ENCODE measurements at regions not wholly inside any gene's neighbourhood (a gene's known extent, or its start where the extent isn't known, plus 50 kb on each side); places are given as distances from the start of the nearest gene placed in this dataset.
"Not testable (repeated sequence)": the region's sequence is repeated elsewhere in the genome, so short reads cannot be mapped to it uniquely, and the experiment has no call there.

DNA sequence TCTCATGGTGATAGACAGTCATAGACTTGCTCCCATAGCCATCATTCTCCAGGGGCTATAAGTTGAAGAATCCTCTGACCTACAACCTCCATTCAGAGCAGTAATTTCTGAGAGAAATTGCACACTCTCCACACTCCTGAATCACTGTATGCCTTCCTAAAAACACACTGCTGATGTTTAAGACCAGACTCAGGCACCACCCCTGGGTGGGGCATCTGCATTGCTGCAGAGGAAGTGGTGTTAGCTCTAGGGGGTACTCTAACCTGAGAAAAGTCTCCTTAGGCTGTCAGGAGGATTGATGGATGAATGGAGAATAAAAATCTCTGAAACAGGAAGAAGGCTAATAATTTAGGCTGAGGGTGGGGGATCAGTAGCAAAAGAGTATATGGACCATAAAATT is 436.1 kb downstream of the DAD1 start:
- DNase-seq (ENCODE audit: low read depth in 2 of 2): no peak

DNA sequence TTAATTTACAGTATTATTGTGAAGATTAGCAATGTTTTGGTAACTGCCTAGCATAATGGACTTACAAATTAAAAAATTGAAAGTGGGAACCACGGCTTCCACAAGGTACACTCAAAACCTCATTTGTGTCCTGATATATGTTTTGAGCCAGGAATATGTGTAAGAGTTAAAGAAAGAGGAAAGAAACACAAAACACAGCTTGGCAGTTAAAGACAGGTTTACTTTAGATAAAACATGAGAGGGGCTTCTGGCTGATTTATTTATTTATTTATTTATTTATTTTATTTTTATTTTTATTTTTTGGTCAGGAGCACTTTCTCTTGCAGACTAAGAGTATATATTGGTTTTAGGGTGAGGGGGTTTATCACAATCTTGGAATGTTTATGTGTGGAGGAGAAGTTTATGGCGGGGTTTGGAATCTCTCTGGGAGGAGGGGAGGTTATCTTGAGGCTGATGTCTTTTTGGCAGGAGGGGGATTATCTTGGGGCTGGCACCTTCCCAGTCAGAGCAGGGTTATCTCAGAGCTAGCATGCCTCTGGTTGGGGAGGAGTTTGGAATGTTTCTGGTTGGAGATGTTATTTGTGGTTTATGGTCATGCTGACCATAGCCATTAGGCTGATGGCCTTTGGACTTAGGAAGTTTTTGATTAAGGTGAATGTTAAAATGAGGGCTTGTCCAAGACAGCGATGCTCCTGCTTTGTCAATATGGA is 436.7 kb downstream of the DAD1 start:
- no peak for DNase-seq (ENCODE audit: low read depth in 2 of 2)

DNA sequence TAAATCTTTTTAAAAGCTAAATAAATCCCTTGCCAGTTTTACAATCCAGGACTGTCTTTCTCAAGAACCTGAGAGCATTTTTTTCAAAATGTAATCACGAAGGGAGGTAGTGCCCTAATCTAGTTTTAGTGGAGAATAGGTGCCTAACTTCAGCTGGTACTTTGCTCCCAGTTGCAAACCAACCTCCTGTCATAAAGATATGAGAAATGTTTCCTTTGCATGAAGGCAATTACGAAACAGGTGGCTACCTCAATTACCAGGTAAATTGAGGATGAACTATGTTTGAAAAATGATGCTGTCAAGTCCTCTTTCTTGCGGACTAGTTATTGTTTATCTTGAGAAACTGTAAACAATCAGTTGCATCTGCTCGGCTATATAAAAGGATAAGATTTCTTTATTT is 437.9 kb downstream of the DAD1 start:
- DNase-seq (ENCODE audit: low read depth in 2 of 2): no peak

DNA sequence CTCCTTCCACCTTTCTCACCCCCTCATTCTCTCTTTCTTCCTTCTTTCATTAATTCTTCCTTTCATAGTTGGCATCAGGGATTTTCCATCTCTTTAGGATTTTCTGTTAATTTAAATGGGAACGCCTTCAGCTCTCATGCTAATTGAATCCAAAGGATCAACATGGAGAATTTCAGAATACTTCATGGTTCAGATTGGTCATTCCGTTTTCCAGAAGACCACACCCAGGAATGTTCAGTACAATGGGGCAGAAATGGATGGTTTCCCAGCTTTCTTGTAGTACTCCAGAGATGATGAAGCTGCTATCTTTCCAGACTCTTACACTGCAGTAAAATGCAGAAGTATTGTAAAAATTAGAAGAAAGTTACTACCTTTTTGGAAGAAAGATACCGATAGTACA is 440.0 kb downstream of the DAD1 start:
- no peak for DNase-seq (ENCODE audit: low read depth in 2 of 2)

- no peak for DNase-seq (ENCODE audit: low read depth in 2 of 2)
Observed at GRCh38 chr14:22147716-22148115, 441.3 kb downstream of the DAD1 start.

- no peak for DNase-seq (ENCODE audit: low read depth in 2 of 2)
Observed at GRCh38 chr14:22143363-22143762, 445.7 kb downstream of the DAD1 start.

DNA sequence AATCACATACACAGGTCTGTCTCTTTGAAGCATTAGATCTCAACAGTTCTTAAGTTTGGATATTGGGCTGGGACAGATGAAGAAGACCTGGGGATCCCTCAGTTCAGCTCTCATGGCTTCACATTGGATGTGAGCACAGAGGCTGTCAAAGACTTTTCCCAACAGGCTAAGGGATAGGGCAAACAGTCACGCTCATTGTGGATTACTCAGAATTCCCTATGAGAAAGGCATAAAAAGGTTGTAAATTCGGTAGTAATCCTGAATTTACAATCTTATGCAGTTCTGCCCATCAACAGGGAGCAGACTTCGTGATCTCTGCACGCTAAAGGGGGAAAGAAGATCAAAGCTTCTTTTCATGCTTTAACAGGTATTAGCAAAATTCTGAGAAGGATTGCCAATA is 448.4 kb downstream of the DAD1 start:
- DNase-seq (ENCODE audit: low read depth in 2 of 2): no peak

- no peak for DNase-seq (ENCODE audit: low read depth in 2 of 2)
Observed at GRCh38 chr14:22131749-22132476, 457.1 kb downstream of the DAD1 start.

- DNase-seq (ENCODE audit: low read depth in 2 of 2): no peak
Observed at GRCh38 chr14:22124073-22124613, 450.5 kb upstream of the OR4E1 start.

DNA sequence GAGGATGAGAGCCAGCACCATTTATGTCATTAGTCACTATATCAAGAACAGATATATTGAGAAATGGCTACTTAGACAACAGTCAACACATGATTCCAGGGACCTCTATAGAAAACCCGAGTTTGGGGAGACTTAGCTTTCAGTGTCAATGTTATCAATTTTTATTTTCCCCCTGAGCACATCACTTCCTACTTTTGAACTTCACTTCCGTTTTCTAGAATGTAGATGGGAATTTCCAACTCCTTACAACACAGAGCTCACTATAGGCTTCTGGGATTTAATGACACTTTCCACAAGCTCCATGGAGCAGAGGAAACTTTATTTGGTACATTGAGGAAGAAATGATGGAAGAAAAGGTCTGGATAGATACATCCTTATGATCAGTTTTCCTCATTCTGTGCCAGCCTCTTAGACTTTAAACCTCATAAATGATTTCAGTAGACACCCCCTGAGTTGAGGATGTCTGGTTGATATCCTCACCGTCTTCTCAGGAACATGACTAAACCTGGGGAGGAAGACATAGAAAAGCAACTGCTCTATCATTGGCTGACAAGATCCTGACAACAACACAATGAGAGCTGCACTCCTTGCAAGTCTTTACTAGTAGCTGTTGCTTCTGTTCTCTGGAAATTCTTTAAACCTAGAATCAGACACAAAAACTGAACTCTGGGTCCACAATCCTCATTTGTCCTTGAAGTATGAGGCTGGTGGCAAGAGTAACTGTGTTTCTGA is 449.4 kb upstream of the OR4E1 start:
- DNase-seq (ENCODE audit: low read depth in 2 of 2): no peak

GRCh38 chr14:22122227-22122818 is 448.7 kb upstream of the OR4E1 start:
- no peak for DNase-seq (ENCODE audit: low read depth in 2 of 2)

DNA sequence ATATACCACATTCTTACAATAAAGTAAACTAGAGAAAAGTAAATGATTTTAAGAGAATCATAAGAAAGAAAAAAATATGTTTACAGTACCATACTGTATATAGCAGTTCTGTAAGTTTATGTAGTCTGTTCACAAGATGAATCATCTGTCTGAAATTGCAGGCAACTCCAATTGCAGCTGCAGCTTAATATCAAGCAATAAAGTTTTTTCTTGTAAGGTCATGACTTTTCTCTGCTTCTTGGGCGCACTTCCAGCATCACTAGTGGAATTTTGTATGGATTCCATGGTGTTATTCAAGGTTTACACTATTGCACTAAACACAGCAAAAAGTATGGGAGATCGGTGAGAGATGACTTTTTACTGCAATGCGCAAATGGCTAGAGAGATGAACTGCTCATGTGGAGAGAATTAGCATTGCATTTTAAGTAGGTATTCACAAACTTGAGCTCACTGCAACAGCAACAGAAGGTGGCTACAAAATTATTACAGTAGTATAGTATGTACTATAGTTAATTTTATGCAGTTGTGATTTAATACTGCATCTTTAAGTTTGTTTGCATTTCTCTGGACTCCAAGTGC is 445.4 kb upstream of the OR4E1 start:
- no peak for DNase-seq (ENCODE audit: low read depth in 2 of 2)

DNA sequence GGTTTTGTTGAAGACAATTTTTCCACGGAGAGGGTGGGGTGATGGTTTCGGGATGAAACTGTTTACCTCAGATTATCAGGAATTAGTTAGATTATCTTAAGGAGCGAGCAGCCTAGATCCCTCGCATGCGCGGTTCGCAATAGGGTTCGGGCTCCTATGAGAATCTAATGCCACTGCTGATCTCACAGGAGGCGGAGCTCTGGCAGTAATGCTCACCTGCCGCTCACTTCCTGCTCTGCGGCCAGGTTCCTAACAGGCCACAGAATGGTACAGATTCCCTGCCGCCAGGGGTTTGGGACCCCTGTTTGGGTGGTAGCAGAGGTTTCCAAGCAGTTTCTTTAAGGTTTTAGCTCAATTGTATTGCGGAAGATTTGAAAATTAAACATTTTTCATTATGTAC is 439.8 kb upstream of the OR4E1 start:
- DNase-seq (ENCODE audit: low read depth in 2 of 2): no peak

GRCh38 chr14:22112004-22112403 is 438.4 kb upstream of the OR4E1 start:
- no peak for DNase-seq (ENCODE audit: low read depth in 2 of 2)

GRCh38 chr14:22107753-22108152 is 434.1 kb upstream of the OR4E1 start:
- DNase-seq (ENCODE audit: low read depth in 2 of 2): no peak

GRCh38 chr14:22106700-22107697 is 433.4 kb upstream of the OR4E1 start:
- DNase-seq (ENCODE audit: low read depth in 2 of 2): no peak

DNA sequence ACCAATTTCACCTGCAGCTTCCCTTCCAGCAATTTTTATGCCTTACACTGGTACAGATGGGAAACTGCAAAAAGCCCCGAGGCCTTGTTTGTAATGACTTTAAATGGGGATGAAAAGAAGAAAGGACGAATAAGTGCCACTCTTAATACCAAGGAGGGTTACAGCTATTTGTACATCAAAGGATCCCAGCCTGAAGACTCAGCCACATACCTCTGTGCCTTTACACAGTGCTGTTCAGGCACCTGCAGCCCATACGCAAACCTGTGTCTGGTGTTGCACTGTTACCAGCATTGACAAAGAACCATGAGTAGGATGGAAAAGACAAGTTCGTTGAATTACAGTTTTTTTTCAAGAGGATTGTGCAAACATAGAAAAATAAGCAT is 432.0 kb upstream of the OR4E1 start:
- DNase-seq (ENCODE audit: low read depth in 2 of 2): no peak

- DNase-seq (ENCODE audit: low read depth in 2 of 2): no peak
Observed at GRCh38 chr14:22105006-22105623, 431.5 kb upstream of the OR4E1 start.

DNA sequence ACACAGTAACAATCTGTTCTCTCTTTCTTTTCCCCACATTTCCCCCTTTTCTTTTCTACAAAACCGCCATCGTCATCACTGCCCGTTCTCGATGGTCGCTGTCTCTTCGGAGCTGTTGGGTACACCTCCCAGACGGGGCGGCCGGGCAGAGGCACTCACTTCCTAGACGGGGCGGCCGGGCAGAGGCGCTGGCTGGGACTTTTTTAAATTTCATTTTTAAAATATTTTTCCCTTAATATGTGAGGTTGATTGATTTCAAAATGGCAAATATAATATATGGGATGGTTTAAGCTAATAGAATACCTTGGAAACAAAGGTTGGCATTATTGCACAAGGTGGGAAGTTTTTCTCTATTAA is 427.1 kb upstream of the OR4E1 start:
- not testable (repeated sequence) for DNase-seq (ENCODE audit: low read depth in 2 of 2)

All from stimulated activated CD4-positive, alpha-beta T cell treated with anti-CD3 and anti-CD28 coated beads, Interleukin-15, amount 100 ng/mL, for 48 hours (primary cell).